RPMI7951 (cell line): ENCODE measurements at regions not wholly inside any gene's neighbourhood (a gene's known extent, or its start where the extent isn't known, plus 50 kb on each side); places are given as distances from the start of the nearest gene placed in this dataset.
"Not testable (repeated sequence)": the region's sequence is repeated elsewhere in the genome, so short reads cannot be mapped to it uniquely, and the experiment has no call there.

Experiments
- DNase-seq: peaks from one replicate; pipeline ENCODE4 v3.0.0-alpha.2; 2012; ENCODE audit warnings: low read depth

DNA sequence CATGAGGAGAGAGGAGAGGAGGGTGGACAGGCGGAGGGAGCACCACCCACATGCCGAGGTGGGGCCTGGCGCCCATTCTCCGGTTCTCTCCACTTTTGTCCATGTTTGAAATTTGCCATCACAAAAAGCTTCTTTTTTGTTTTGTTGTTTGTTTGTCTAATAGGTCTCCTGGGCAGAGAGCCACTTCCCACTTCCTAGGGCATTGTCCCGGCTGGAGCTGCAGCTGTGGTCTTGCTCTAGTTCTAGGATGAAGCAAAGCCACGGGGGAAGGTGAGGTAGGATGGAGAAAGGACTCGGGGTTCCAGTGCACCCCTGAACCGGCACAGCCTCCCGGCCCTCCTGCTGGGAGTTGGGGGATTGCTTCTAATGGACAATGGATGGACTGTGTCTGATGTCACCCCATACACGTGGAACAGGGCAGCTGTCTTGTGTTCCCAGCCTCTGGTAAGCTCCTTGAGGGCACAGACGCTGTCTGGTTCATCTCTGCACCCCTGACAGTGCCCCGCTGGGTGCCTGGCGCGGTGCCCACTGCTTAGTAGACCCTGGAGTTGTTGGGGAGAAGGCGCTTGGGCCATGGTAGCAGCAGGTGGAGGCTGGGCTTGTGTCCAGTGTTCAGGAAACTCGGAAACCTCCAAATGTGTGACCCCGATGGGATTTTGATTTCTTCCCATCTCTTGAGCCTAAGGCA lies 278.4 kb downstream of the NDUFA10 start:
- DNase-seq, result no peak

DNA sequence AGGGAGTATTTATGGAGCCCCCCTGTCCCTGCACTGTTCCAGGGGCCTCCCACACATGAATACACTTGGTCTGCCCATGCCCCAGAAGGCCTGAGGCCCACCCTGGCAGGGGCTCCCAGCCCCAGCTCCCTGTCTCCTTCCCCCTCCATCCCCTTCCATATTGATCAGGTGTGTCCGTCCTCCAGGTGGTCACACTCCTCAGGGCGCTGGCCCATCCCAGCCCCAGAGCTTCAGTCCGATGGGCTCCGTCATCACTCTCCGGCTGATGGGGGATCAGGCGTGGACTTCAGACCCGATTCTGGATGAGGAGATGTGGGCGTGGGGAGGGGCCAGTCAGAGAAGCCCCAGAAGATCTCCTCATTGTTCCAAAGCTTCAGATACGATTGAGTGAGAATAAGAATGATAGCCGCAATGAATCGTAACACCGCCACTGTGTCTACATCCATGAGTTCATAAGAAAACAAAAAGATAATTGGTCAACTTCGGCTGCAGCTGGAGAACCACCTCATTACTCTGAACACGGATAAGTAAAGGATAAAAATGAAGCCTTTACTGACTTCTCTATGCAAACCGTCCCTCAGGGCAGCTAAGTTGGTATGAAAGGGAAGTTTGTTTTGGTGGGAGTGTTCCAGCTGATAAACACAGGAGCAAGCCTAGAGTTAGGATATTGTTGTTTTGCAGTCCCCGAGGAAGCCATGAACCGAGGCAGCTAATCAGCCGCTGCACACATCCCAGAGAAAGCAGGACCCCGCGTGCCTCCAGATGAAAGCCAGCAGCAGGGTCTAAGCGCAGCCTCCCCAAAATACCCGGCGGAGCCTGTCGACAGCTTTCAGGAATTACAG lies 279.5 kb downstream of the NDUFA10 start:
- DNase-seq, result no peak

DNA sequence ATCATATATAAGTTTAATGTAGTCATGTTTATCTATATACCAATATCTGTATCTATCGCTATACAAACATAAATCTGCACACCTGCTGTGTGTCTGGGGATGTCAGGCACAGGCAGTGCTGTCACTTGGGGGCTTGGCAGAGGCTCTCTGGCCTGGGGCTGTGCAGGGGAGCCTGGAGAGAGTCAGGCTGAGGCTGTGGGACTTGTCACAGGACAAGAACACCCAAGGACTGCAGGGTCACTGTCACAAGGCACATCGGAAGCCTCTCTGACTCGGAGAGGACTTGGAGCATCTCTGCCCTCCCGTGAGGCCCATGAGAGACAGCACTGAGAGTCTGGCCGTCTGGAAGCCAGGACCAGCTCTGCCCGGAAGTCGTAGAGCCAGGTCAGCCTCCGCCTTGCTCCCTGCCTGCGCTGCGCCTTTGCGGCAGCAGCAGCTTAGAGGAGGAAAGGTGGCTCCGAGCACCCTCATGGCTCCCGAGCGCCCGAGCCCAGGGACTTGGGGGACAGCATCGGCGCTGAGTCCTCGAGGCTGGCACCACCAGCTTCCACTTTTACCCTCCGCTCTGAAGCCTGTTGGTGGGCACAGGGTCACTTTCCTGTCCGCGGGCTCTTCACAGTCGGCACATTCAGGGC lies 280.3 kb downstream of the NDUFA10 start:
- no peak for DNase-seq

DNA sequence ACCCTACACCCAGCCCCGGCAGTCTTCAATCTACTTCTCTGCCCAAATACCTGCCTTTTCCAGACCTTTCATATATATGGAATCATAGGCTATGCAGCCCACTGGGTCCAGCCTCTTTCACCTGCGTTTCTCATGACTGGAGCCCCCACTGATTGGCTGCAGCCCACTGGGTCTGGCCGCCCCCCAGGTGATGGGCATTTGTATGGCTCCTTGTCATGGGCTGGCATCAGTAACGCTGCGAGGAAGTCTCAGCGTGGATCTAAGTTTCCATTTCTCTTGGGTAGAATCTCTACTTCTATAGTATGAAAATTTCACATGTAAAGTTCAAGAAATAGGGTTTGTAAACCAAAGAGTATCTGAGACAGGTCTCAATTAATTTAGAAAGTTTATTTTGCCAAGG lies 281.9 kb downstream of the NDUFA10 start:
- DNase-seq, result no peak

DNA sequence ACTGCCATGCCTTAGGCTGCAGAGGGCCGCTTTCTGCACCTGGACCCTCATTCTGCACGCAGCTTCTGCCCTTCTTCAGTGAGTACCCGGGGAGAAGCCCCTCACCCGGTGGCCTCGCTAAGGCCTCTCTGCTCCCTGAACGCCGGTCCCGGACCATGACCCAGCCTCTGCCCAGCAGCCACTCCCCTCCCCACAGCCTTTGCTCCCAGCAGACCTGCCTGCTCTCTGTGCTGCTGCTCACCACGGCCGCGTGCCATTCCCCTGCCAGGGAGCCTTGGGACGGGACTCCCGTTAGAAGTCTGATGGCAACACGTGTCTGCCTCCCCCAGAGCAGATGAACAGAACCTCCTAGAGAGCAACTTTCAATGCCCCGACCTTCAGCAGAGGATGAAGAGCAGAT lies 282.8 kb downstream of the NDUFA10 start:
- DNase-seq, result no peak

DNA sequence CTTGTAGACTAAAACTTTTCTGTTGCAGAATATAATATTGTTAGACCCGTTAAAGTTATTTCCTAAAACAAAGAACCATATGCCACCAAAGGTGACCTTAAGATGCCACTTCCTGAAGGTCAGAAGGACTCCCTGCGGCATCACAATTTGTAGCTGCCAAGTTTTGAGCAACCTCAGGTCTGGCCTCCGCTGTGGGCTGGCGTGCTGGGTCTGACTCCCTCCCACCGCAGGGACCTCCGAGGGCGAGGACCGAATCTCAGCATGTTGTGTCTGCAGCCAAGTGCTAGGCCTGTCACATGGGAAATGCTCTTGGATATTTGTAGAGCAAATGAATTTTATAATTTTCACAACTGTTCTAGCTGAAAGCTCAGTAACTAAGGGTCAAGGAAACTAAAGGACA lies 285.9 kb downstream of the NDUFA10 start:
- DNase-seq, result no peak

DNA sequence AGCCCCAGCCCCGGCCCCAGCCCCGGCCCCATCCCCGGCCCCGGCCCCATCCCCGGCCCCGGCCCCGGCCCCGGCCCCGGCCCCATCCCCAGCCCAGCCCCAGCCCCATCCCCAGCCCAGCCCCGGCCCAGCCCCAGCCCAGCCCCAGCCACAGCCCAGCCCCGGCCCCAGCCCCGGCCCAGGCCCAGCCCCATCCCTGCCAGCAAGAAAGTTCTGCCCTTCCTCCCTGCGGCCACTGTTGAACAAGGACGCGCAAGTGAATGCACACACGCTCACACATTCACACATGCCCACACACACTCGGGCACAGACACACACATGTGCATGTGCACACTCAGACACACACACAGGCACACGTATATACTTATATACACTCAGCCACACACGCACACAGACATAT lies 287.0 kb downstream of the NDUFA10 start:
- no peak for DNase-seq

DNA sequence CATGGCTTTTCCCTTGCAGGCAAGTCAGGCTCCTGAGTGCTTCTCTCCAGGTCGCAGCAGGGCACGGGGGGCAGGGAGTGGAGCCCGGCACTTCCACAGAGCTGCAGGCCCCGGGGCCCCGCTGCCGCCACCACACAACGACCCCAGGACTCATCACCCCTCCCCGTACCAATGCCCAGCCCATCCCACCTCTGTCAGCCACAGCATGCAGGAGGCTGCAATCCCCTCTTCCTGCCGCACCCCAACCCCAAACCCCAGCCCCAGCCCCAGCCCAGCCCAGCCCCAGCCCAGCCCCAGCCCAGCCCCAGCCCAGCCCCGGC lies 288.0 kb downstream of the NDUFA10 start:
- DNase-seq, result no peak

DNA sequence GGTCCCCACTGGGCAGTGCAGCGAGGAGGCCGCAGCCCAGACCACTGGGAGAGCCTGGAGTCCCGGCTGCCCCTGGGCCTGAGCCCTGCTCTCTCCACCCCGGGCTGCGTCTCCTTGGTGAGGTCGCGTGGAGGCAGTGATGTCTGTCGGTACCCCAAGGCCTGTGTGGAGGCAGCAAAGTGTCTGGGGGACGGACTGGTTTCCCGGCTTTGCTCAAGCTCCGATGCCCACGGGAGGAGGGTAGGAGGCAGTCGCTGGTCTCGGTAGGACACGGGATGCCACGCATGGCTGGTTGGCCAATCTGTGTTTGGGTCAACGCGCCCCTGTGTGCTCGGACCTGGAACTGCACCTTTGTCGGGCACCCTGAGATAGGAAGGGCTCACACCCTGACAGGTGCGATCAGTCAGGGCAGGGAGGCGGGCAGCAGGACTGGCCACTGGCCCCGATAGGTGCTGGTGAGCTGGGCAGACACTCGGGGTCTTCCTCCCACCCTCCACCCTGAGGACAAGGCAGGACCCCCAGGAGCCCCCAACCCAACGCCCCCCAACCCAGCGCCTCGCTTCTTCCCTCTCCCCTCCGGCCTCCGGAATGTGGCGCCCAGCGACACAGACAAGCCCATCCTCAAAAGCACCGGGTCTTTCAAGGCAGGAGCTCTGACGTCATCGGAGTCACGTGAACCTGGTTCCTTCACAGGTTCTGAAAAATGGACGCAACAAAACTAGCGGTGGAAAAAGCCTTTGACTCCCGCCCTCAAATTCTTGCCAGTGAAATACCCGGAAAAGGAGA lies 288.6 kb downstream of the NDUFA10 start:
- no peak for DNase-seq

DNA sequence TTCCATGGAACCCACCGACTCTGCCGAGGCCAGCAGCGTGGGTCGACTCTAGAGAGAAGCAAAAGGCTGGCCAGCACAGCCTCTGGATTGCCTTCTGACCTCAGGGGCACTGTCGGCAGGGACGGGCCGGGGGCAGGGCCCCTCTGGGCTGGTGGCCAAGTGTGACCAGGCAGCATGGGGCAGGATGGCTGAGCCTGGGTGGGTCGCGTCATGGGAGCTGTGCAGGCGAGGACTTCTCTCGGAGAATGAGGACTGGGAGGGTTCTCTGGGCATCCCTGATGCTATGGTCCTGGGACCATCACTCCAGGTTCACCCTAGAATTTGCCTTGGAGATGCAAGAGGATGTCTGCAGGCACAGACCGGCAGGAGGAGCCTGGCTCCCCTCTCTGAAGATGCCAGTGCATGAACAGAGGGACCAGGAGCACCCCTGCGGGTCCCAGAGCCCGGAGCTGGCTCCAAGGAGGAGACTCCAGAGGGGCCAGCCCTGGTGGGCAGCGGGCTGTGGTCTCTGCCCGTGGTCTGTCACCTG lies 289.2 kb downstream of the NDUFA10 start:
- no peak for DNase-seq

DNA sequence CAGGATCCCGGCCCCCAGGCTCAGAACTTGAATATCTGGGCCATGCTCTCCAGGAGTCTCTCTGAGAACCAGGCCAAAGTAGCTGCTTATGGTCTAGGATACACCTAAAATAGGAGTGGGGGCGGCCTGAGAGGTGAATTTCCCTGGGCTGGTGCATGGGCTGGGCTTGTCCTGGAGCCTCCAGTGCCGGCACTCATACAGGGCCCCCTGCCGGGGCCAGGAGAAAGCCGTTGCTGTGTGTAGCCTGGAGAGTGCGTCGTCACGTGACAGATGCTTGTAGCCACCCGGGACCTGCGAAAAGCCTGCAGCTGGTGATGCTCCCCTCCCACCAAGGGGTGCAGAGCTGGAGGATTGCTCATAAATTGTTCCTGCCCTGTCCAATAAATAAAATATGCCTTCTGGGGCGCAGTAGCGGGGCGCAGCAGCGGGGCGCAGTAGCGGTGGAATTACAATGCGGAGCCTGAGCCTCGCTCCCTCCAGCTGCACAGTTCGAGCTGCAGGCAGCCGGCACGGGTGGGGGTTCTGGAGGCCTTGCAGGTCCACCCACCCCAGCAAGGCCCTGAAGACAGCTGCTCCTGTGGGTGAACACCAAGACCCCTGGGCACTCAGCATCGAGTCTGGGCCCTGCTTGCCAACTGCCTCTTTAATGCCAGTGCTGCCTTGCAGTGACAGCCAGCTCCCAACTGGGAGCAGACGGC lies 289.9 kb downstream of the NDUFA10 start:
- no peak for DNase-seq

DNA sequence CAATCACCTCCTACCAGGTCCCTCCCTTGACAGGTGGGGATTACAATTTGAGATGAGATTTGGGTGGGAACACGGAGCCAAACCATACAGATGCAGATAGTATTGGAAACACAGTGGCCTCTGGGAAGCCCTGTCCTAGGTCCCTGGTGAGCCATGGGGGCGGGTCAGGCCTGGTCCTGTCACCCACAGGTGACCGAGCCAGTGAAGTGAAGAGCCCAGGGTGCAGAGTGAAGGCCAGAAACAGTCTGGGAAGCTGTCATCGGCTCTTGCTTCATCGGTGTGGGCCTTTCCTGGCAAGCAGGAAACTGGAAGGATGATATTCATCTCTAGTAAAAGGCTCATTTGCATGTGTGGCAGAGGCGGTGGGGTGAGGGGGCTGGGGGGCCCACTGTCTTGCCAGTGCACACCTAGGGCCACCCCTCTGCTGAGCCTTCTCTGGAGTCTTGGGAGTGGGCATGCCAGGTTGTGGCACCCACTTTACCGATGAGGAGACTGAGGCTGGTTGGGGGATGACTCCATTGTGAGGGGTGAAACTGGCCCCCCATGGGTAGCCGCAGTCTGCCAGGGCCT lies 290.6 kb downstream of the NDUFA10 start:
- no peak for DNase-seq

DNA sequence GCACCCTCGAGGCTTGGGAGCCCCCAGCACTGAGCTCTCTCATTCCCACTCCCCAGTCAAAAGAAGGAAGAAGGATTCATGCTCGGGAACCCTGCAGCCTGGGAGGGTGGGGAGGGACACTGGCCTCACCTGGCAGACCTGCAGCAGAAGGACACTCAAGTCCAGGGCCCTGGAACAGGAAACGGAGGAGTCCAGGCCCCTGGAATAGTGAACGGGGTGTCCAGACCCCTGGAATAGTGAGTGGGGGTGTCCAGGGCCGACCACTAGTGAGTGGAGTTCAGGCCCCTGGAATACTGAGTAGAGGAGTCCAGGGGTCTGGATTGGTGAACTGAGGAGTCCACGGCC lies 292.5 kb downstream of the NDUFA10 start:
- DNase-seq, result no peak

DNA sequence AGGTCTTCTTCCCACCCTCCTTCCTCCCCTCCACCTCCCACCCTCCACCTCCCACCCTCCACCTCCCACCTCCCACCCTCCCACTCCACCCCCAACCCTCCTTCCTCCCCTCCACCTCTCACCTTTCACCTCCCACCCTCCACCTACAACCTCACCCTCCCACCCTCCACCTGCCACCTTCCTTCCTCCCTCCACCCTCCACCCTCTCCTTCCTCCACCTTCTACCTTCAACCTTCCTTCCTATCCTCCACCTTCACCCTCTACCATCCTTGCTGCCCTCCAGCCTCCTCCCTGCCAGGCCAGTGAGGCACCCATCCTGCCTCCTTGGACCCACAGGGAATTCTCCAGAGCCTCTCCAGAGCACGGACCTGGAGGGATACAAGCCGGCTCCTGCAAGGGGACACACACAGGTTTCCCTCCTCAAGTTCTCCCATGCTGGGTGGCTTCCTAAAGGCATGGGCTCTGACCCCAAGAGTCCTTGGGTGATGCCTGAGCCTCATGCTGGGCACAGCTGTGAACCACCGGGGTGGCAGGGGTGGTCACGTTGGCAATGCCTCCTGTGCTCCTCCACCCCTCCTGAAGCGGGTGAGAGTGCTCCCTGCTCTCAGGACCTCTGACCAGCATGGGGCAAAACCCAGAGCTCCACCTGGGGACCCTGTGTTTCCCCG lies 293.0 kb downstream of the NDUFA10 start:
- no peak for DNase-seq

DNA sequence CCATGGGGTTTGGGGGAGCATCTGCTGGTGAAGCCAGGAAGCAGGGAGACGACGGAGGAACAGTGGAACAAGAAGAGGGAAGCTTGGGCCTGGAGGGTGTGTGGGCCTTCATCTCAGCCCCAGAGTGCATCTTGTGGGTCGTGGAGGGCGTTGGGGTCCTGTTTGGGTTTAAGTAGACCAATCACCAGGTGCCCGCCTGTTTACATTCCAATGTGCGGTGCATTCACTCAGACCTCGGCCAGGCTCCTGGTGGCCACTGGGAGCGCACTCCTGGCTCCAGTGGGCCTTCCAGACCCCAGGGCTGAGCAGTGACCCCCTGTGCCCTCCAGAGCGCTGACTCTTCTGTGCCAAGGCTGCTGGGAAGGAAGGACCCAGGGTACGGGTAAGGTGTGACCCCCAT lies 293.7 kb downstream of the NDUFA10 start:
- no peak for DNase-seq

DNA sequence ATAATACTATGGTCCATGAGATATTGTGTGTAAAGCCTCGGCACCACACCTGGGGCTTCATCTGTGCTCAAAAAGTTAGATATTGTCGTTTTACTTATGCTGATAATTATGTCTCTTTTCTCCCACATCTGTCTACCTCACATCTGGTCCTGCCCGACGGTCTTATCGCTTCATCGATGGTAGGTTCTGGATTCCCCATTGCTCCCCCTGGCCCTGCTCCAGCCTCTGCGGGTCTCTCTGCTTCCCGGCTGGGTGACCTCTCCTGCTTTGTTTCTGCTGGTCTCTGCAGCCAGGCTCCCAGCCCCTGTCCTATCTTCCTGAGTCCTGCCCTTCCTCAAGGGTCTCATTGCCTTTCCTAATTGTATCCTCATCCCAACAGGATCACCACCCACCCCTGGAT lies 294.2 kb downstream of the NDUFA10 start:
- DNase-seq, result no peak

DNA sequence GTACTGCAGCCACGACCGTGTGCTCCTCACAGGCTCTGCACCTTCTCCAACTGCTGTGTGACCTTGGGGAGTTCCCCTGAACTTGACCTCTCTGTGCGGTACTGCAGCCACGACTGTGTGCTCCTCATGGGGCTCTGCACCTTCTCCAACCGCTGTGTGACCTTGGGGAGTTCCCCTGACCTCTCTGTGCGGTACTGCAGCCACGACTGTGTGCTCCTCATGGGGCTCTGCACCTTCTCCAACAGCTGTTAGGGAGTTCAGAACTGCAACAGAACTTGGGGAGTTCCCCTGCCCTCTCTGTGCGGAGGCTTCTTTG lies 294.6 kb downstream of the NDUFA10 start:
- DNase-seq, result not testable (repeated sequence)

DNA sequence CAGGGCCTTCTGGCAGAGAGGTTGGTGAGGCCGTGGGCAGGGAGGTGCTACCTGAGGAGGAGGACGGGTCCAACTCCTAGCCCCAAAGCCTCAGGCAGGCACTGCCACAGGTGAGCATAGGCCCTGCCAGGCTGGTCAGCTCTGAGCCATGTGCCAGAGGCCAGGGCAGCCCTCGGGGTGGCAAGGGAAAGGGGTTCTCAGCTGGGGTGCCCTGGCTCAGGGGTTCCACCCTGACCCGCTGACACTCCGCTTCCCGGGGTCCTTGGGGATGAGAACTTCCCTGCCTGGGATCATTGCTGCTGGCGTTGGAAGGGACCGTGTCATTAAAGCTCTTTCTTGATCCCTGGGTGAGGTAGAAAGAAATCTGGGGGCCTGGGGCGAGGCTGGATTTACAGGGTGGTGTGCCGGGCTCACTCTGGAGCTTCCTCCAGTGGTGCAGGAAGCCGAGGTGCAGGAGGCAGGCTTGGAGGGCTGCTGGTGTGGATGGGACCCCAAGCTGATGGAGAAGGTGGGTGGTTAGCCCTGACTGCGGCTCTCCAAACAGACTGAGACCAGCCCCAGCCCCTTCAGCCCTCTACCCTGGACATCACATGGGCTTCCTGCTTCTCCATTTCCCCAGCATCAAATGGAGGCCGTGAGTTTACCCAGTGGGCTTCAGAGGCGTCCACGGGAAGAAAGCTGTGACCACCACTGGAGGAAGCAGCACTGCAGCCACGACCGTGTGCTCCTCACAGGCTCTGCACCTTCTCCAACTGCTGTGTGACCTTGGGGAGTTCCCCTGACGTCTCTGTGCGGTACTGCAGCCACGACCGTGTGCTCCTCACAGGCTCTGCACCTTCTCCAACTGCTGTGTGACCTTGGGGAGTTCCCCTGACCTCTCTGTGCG lies 295.2 kb downstream of the NDUFA10 start:
- no peak for DNase-seq

DNA sequence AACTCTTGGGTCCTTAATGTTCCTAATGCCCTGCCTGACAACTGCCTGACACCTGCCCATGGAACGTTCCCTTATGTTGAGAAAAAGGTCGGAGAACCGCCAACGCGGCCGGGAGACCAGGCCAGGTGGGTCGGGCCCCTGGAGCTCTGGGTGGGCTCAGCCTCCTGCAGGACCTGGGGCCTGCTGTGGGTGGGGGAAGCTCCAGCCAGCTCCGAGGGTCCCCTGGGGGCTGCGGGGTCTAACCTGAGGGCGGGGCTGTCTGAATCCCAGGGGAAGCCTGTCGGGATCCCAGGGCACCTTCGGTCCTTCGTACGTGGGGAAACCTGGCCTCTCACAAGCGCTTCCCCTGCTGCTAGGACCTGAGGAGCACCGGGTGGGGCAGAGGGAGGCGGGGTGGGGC lies 296.0 kb downstream of the NDUFA10 start:
- DNase-seq, result no peak

DNA sequence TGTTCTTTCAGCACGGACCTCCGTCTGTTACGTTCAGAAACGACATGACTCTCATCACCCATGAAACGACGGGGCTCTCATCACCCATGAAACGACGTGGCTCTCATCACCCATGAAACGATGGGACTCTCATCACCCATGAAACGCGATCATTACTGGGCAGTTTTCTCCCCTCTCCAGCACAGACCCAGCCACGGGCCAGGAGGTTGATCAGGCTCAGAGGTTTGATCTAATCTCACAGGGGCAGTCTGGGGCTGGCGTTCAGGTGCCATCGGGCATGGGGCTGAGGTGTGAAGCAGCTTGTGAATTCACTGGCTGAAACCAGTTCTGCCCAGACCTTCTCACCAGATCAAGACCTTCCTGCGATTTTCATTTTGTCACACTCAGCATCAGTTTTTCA lies 296.4 kb downstream of the NDUFA10 start:
- DNase-seq, result no peak
